ENCODE measurements at regions not wholly inside any gene's neighbourhood (a gene's known extent, or its start where the extent isn't known, plus 50 kb on each side); places are given as distances from the start of the nearest gene placed in this dataset.
"Not testable (repeated sequence)": the region's sequence is repeated elsewhere in the genome, so short reads cannot be mapped to it uniquely, and the experiment has no call there.

GRCh38 chr2:90019908-90020307 lies 1328.4 kb downstream of the RPIA start:
- TF ChIP-seq CTCF (IDR thresholded peaks at IDR 0.05; ENCODE audit: poor library complexity, severe bottlenecking); EZH2 (IDR thresholded peaks at IDR 0.05; ENCODE audit: borderline replicate concordance, insufficient read depth, low read length, poor library complexity, severe bottlenecking); TAF1 (IDR thresholded peaks at IDR 0.05; ENCODE audit: low read depth); SMC3 (conservative IDR thresholded peaks at IDR 0.05; ENCODE audit: poor library complexity); EP300 (conservative IDR thresholded peaks at IDR 0.05; ENCODE audit: poor library complexity, severe bottlenecking); POLR2AphosphoS5 (IDR thresholded peaks at IDR 0.05); REST (IDR thresholded peaks at IDR 0.05; ENCODE audit: borderline replicate concordance); RAD21 (conservative IDR thresholded peaks at IDR 0.05): not testable (repeated sequence)
